ENCODE measurements at regions not wholly inside any gene's neighbourhood (a gene's known extent, or its start where the extent isn't known, plus 50 kb on each side); places are given as distances from the start of the nearest gene placed in this dataset.
"Not testable (repeated sequence)": the region's sequence is repeated elsewhere in the genome, so short reads cannot be mapped to it uniquely, and the experiment has no call there.

DNA sequence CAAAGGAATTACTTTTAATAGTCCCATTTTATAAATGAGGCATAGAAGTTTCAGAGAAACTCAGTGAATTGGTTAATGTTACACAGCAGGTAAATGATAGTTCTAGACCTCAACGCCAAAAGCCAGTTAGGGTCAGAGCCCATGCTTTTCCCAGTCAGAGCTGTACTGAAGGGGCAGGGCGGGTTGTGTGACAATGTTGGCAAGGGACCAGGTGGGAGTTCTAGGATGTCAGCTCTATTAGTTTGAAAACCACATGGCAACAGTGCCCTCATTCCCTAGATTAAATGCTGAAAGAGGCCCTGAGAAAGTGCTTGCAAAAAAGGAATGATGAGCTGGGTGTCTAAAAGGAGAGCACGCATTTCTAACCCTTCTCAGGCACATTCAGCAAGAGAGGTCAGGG, 65.4 kb upstream of the EPHB1 start:
- no peaks in the 10 kb centered on the region for H3K4me1 ChIP-seq (ENCODE audit: control insufficient read depth, extremely low read depth, insufficient read depth, low read length)

DNA sequence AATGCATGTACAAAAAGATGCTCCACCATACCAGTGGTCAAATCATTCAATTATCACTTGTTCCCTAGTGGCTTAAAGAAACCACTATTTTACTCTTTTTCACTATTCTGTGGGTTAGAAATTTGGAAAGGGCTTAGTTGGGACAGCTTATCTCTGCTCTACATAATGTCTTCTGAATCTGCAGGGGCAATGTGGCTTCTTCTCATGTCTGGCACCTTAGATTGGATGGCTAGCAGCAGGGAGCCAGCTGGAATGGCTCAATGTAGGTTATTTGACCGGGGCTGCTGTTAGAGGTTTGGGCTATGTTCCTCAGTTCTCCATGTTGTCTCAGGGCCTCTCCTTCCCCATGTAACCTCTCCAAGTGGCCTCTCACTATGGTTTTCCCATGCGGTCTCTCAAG, 57.5 kb upstream of the EPHB1 start:
- TF ChIP-seq, protein P1, sequence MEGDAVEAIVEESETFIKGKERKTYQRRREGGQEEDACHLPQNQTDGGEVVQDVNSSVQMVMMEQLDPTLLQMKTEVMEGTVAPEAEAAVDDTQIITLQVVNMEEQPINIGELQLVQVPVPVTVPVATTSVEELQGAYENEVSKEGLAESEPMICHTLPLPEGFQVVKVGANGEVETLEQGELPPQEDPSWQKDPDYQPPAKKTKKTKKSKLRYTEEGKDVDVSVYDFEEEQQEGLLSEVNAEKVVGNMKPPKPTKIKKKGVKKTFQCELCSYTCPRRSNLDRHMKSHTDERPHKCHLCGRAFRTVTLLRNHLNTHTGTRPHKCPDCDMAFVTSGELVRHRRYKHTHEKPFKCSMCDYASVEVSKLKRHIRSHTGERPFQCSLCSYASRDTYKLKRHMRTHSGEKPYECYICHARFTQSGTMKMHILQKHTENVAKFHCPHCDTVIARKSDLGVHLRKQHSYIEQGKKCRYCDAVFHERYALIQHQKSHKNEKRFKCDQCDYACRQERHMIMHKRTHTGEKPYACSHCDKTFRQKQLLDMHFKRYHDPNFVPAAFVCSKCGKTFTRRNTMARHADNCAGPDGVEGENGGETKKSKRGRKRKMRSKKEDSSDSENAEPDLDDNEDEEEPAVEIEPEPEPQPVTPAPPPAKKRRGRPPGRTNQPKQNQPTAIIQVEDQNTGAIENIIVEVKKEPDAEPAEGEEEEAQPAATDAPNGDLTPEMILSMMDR (conservative IDR thresholded peaks at IDR 0.05 in 1 of 2, IDR thresholded peaks at IDR 0.05 in 1 of 2; ENCODE audit: low read depth in 1 of 2, low read length in 2 of 2) = no peak
- no peak for TF ChIP-seq EZH2 (IDR thresholded peaks at IDR 0.05; ENCODE audit: low read length, missing control alignments)
- no peaks in the 10 kb centered on the region for H3K9me3 ChIP-seq (ENCODE audit: control insufficient read depth, insufficient read depth, low read depth, low read length)

More for the DNA sequence above, 65.4 kb upstream of the EPHB1 start:
- TF ChIP-seq, protein P1 (conservative IDR thresholded peaks at IDR 0.05 in 1 of 2, IDR thresholded peaks at IDR 0.05 in 1 of 2; ENCODE audit: low read depth in 1 of 2, low read length in 2 of 2) = no peak
- TF ChIP-seq EZH2 (IDR thresholded peaks at IDR 0.05; ENCODE audit: low read length, missing control alignments) = no peak
- Histone ChIP-seq H4K20me1 (ENCODE audit: control insufficient read depth, extremely low read depth, insufficient read depth, low read length) (no peaks in the 10 kb centered on the region), H3K36me3 (ENCODE audit: control insufficient read depth, insufficient read depth, low read length) (no peaks in the 10 kb centered on the region), H3K79me2 (ENCODE audit: control insufficient read depth, insufficient read depth, low read length) (no peaks in the 10 kb centered on the region), H3K9ac (ENCODE audit: insufficient read depth, low read length) (no peak overlapping the region), H3K27ac (ENCODE audit: insufficient read depth, low read length) (no peak overlapping the region), H3K9me3 (ENCODE audit: control insufficient read depth, insufficient read depth, low read depth, low read length) (no peaks in the 10 kb centered on the region), H2AFZ (ENCODE audit: low read length) (no peak overlapping the region), H3K27me3 (ENCODE audit: control insufficient read depth, insufficient read depth, low read length) (no peaks in the 10 kb centered on the region), H3K4me2 (ENCODE audit: extremely low read depth, insufficient read depth, low read length) (no peak overlapping the region), H3K4me3 (replicated peaks in 1 of 4; ENCODE audit: control extremely low read depth in 1 of 4, insufficient read depth in 1 of 4, low read depth in 3 of 4, low read length in 4 of 4) (no peak overlapping the region)
- no peak for DNase-seq (ENCODE audit: low read depth in 2 of 2)

DNA sequence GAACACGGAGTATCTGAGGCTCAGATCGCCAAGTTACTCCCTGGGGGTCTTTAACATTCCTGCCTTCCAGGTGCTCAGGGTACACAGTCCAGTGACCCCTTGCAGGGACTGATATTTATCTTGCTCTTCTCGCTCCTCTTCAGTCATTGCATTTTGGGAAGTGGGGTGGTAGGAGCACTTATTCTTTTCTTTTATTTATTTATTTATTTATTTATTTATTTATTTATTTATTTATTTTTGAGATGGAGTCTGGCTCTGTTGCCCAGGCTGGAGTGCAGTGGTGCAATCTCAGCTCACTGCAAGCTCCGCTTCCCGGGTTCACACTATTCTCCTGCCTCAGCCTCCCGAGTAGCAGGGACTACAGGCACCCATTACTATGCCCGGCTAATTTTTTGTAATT, 55.0 kb upstream of the EPHB1 start:
- not testable (repeated sequence) for H2AFZ ChIP-seq (ENCODE audit: low read length); H3K9me3 ChIP-seq (ENCODE audit: control insufficient read depth, insufficient read depth, low read depth, low read length); H3K4me3 ChIP-seq (replicated peaks in 1 of 4; ENCODE audit: control extremely low read depth in 1 of 4, insufficient read depth in 1 of 4, low read depth in 3 of 4, low read length in 4 of 4); H3K4me1 ChIP-seq (ENCODE audit: control insufficient read depth, extremely low read depth, insufficient read depth, low read length); H3K4me2 ChIP-seq (ENCODE audit: extremely low read depth, insufficient read depth, low read length); H3K36me3 ChIP-seq (ENCODE audit: control insufficient read depth, insufficient read depth, low read length); H3K27me3 ChIP-seq (ENCODE audit: control insufficient read depth, insufficient read depth, low read length); H3K27ac ChIP-seq (ENCODE audit: insufficient read depth, low read length); H3K79me2 ChIP-seq (ENCODE audit: control insufficient read depth, insufficient read depth, low read length); DNase-seq (ENCODE audit: low read depth in 2 of 2); H3K9ac ChIP-seq (ENCODE audit: insufficient read depth, low read length); H4K20me1 ChIP-seq (ENCODE audit: control insufficient read depth, extremely low read depth, insufficient read depth, low read length)

More for the DNA sequence above, 57.5 kb upstream of the EPHB1 start:
- no peaks in the 10 kb centered on the region for H4K20me1 ChIP-seq (ENCODE audit: control insufficient read depth, extremely low read depth, insufficient read depth, low read length)
- no peak for DNase-seq (ENCODE audit: low read depth in 2 of 2)
- H3K27me3 ChIP-seq (ENCODE audit: control insufficient read depth, insufficient read depth, low read length) = no peaks in the 10 kb centered on the region
- no peak overlapping the region for H3K4me2 ChIP-seq (ENCODE audit: extremely low read depth, insufficient read depth, low read length)
- H2AFZ ChIP-seq (ENCODE audit: low read length) = no peak overlapping the region
- H3K36me3 ChIP-seq (ENCODE audit: control insufficient read depth, insufficient read depth, low read length) = no peaks in the 10 kb centered on the region
- no peak overlapping the region for H3K9ac ChIP-seq (ENCODE audit: insufficient read depth, low read length)
- no peak overlapping the region for H3K27ac ChIP-seq (ENCODE audit: insufficient read depth, low read length)
- no peak overlapping the region for H3K4me3 ChIP-seq (replicated peaks in 1 of 4; ENCODE audit: control extremely low read depth in 1 of 4, insufficient read depth in 1 of 4, low read depth in 3 of 4, low read length in 4 of 4)
- no peaks in the 10 kb centered on the region for H3K79me2 ChIP-seq (ENCODE audit: control insufficient read depth, insufficient read depth, low read length)
- no peaks in the 10 kb centered on the region for H3K4me1 ChIP-seq (ENCODE audit: control insufficient read depth, extremely low read depth, insufficient read depth, low read length)

Measured in fibroblast of lung (primary cell).